Skin epidermis (tissue), 12 donors: ENCODE measurements at regions not wholly inside any gene's neighbourhood (a gene's known extent, or its start where the extent isn't known, plus 50 kb on each side); places are given as distances from the start of the nearest gene placed in this dataset.
"Not testable (repeated sequence)": the region's sequence is repeated elsewhere in the genome, so short reads cannot be mapped to it uniquely, and the experiment has no call there.

ENCODE experiments used
- H3K27ac ChIP-seq, 21 experiments: fragments of 200-600 bp; sonication (generic) in 11 of 21; one replicate each; pipeline ENCODE4 v1.5.0; 2020; ENCODE audit warnings: mild to moderate bottlenecking in 3 of 21, inconsistent platforms in 2 of 21, moderate library complexity in 2 of 21
- H3K4me3 ChIP-seq, 7 experiments: fragments of 200-600 bp; sonication (generic) in 2 of 7; one replicate each; pipeline ENCODE4 v1.5.0; 2020; ENCODE audit warnings: inconsistent platforms in 2 of 7, mild to moderate bottlenecking in 2 of 7, moderate library complexity in 1 of 7

- H3K27ac ChIP-seq, result no peak overlapping the region
- no peak overlapping the region for H3K4me3 ChIP-seq
Observed at GRCh38 chr5:26434688-26435087, 603.7 kb downstream of the CDH9 start.

GRCh38 chr5:26432386-26432785 is 606.0 kb downstream of the CDH9 start:
- Histone ChIP-seq H3K27ac (no peak overlapping the region), H3K4me3 (no peak overlapping the region)

GRCh38 chr5:26430323-26430722 is 608.1 kb downstream of the CDH9 start:
- H3K27ac ChIP-seq, result no peak overlapping the region
- H3K4me3 ChIP-seq, result no peak overlapping the region

- Histone ChIP-seq H3K27ac (no peak overlapping the region), H3K4me3 (no peak overlapping the region)
Observed at GRCh38 chr5:26427281-26427680, 611.1 kb downstream of the CDH9 start.

- H3K4me3 ChIP-seq, result no peak overlapping the region
Observed at GRCh38 chr5:26419987-26420386, 618.4 kb downstream of the CDH9 start.

GRCh38 chr5:26416911-26417310 is 621.5 kb downstream of the CDH9 start:
- Histone ChIP-seq H3K27ac (no peak overlapping the region), H3K4me3 (no peak overlapping the region)

More at GRCh38 chr5:26419987-26420386, 618.4 kb downstream of the CDH9 start:
- H3K27ac ChIP-seq, result no peak overlapping the region

- Histone ChIP-seq H3K27ac (no peak overlapping the region), H3K4me3 (no peak overlapping the region)
Observed at GRCh38 chr5:26415987-26416779, 622.2 kb downstream of the CDH9 start.

GRCh38 chr5:26390608-26391007 is 647.8 kb downstream of the CDH9 start:
- Histone ChIP-seq H3K27ac (no peak overlapping the region), H3K4me3 (no peak overlapping the region)

- Histone ChIP-seq H3K27ac (no peak overlapping the region), H3K4me3 (no peak overlapping the region)
Observed at GRCh38 chr5:26388976-26389375, 649.4 kb downstream of the CDH9 start.

GRCh38 chr5:26386532-26386931 is 651.9 kb downstream of the CDH9 start:
- no peak overlapping the region for H3K4me3 ChIP-seq
- no peak overlapping the region for H3K27ac ChIP-seq

- H3K4me3 ChIP-seq, H3K27ac ChIP-seq: not testable (repeated sequence)
Observed at GRCh38 chr5:26364624-26365023, 673.8 kb downstream of the CDH9 start.

- Histone ChIP-seq H3K4me3 (no peak overlapping the region), H3K27ac (no peak overlapping the region)
Observed at GRCh38 chr5:26343801-26344325, 694.5 kb downstream of the CDH9 start.

- Histone ChIP-seq H3K4me3 (no peak overlapping the region), H3K27ac (no peak overlapping the region)
Observed at GRCh38 chr5:26339576-26339975, 698.8 kb downstream of the CDH9 start.

GRCh38 chr5:26329562-26330189 is 708.7 kb downstream of the CDH9 start:
- Histone ChIP-seq H3K27ac (no peak overlapping the region), H3K4me3 (no peak overlapping the region)

GRCh38 chr5:26326153-26326759 is 712.1 kb downstream of the CDH9 start:
- Histone ChIP-seq H3K4me3 (no peak overlapping the region), H3K27ac (no peak overlapping the region)

- not testable (repeated sequence) for H3K27ac ChIP-seq, H3K4me3 ChIP-seq
Observed at GRCh38 chr5:26325432-26325831, 713.0 kb downstream of the CDH9 start.

- not testable (repeated sequence) for H3K27ac ChIP-seq, H3K4me3 ChIP-seq
Observed at GRCh38 chr5:26324273-26324895, 714.0 kb downstream of the CDH9 start.

GRCh38 chr5:26323794-26324193 is 714.6 kb downstream of the CDH9 start:
- Histone ChIP-seq H3K27ac (no peak overlapping the region), H3K4me3 (no peak overlapping the region)

- no peak overlapping the region for H3K27ac ChIP-seq
- H3K4me3 ChIP-seq, result no peak overlapping the region
Observed at GRCh38 chr5:26321278-26321677, 717.1 kb downstream of the CDH9 start.

GRCh38 chr5:26310415-26310814 is 728.0 kb downstream of the CDH9 start:
- H3K4me3 ChIP-seq, result no peak overlapping the region
- no peak overlapping the region for H3K27ac ChIP-seq
